HCT116 (cell line): ENCODE measurements at regions not wholly inside any gene's neighbourhood (a gene's known extent, or its start where the extent isn't known, plus 50 kb on each side); places are given as distances from the start of the nearest gene placed in this dataset.

Experiments used
- ATAC-seq: fragments of 200-7000 bp; cut with Tn5 transposase; 2 replicates; pipeline ENCODE4 v1.9.1; 2020; ENCODE audit warnings: mild to moderate bottlenecking, moderate library complexity
- BruUV-seq: library from RNA; stranded (reverse); fragments of 400-500 nt; replicated peaks from 2 replicates; lab custom pipeline; 2021; lab: Mats Ljungman, UMichigan
- CTCF ChIA-PET: fragments of 300-600 bp; sonication (Branson Sonifier 250); formaldehyde crosslinking; loops from one replicate; lab custom pipeline; 2021; ENCODE audit warnings: antibody characterized with exemption; lab: Charles Lee
- POLR2A ChIA-PET: fragments of 300-600, 350-600 bp; sonication (Branson Sonifier 250); formaldehyde crosslinking; loops from one replicate; lab custom pipeline; 2021; ENCODE audit warnings: antibody characterized with exemption; lab: Charles Lee
- RAD21 ChIA-PET, 2 experiments: fragments of 300-600 bp; sonication (Branson Sonifier 250); formaldehyde crosslinking; loops; one replicate each; lab custom pipeline; 2023; ENCODE audit warnings: low total read pairs in 2 of 2; ENCODE audit not compliant: uncharacterized antibody in 2 of 2, unreplicated experiment in 2 of 2, low non-redundant PET in 1 of 2; lab: Charles Lee
- DNase-seq: peaks from one replicate; pipeline ENCODE4 v3.0.0-alpha.2; 2010; ENCODE audit warnings: low read depth, low spot score
- H2AFZ ChIP-seq: fragments of 200-600 bp; shearing (Covaris generic), sonication (generic); 2 replicates; pipeline ENCODE4 v1.6.1; 2017; ENCODE audit warnings: low read depth, mixed run types, mixed read lengths, antibody characterized with exemption, low read length; ENCODE audit not compliant: poor library complexity, severe bottlenecking
- H3K27ac ChIP-seq: 2 replicates; pipeline ENCODE4 v1.5.1; 2012; ENCODE audit warnings: low read depth, low read length
- H3K27me3 ChIP-seq: fragments of 200-600 bp; sonication (generic); 2 replicates; pipeline ENCODE4 v1.6.1; 2016; ENCODE audit warnings: mixed run types, low read length, mixed read lengths; ENCODE audit not compliant: insufficient read depth
- H3K36me3 ChIP-seq, 2 experiments: fragments of 200-500 bp in 1 of 2; fragments of 200-600 bp in 1 of 2; sonication (Bioruptor generic) in 1 of 2; sonication (generic) in 1 of 2; 2 replicates each; pipeline versions ENCODE4 v1.5.1 to v1.6.1; 2014 to 2016; ENCODE audit warnings: low read length in 2 of 2, inconsistent platforms in 1 of 2, mixed read lengths in 1 of 2, mixed run types in 1 of 2; ENCODE audit not compliant: insufficient read depth in 2 of 2, control insufficient read depth in 1 of 2
- H3K4me1 ChIP-seq, 2 experiments: fragments of 200-600 bp in 1 of 2; sonication (generic) in 1 of 2; 2 replicates each; pipeline versions ENCODE4 v1.5.1 to v1.6.1; 2012 to 2017; ENCODE audit warnings: low read length in 2 of 2, inconsistent platforms in 1 of 2, mild to moderate bottlenecking in 1 of 2, mixed read lengths in 1 of 2, mixed run types in 1 of 2, moderate library complexity in 1 of 2; ENCODE audit not compliant: insufficient read depth in 2 of 2, control insufficient read depth in 1 of 2
- H3K4me2 ChIP-seq: fragments of 200-600 bp; sonication (generic); 2 replicates; pipeline ENCODE4 v1.6.1; 2017; ENCODE audit warnings: mixed run types, low read length, mixed read lengths
- H3K4me3 ChIP-seq, 2 experiments: fragments of 200-600 bp in 1 of 2; sonication (generic) in 1 of 2; replicated peaks in 1 of 2; 2 replicates each; pipeline ENCODE4 v1.5.1; 2011 to 2016; ENCODE audit warnings: low read length in 2 of 2, control low read depth in 1 of 2, low read depth in 1 of 2, mild to moderate bottlenecking in 1 of 2, mixed read lengths in 1 of 2, mixed run types in 1 of 2
- H3K79me2 ChIP-seq: fragments of 200-600 bp; sonication (generic); 2 replicates; pipeline ENCODE4 v1.6.1; 2017; ENCODE audit warnings: mild to moderate bottlenecking, mixed run types, low read length, moderate library complexity, mixed read lengths; ENCODE audit not compliant: insufficient read depth
- H3K9ac ChIP-seq: fragments of 200-600 bp; sonication (generic); 2 replicates; pipeline ENCODE4 v1.6.1; 2016; ENCODE audit warnings: low read length, mixed read lengths
- H3K9me2 ChIP-seq: fragments of 200-600 bp; sonication (generic), shearing (Covaris generic); 2 replicates; pipeline ENCODE4 v1.6.1; 2017; ENCODE audit warnings: mixed run types, mild to moderate bottlenecking, moderate library complexity; ENCODE audit not compliant: insufficient read depth
- H3K9me3 ChIP-seq, 2 experiments: fragments of 200-500 bp in 1 of 2; fragments of 200-600 bp in 1 of 2; sonication (Bioruptor generic) in 1 of 2; sonication (generic) in 1 of 2; 2 replicates each; pipeline ENCODE4 v1.6.1; 2014 to 2017; ENCODE audit warnings: low read length in 2 of 2, mixed read lengths in 2 of 2, inconsistent platforms in 1 of 2, low read depth in 1 of 2, mild to moderate bottlenecking in 1 of 2, mixed run types in 1 of 2, moderate library complexity in 1 of 2; ENCODE audit not compliant: control insufficient read depth in 1 of 2, insufficient read depth in 1 of 2
- H4K20me1 ChIP-seq: fragments of 200-600 bp; sonication (generic), shearing (Covaris generic); 2 replicates; pipeline ENCODE4 v1.6.1; 2017; ENCODE audit warnings: mixed run types, mild to moderate bottlenecking, moderate library complexity; ENCODE audit not compliant: insufficient read depth
- CBX3 ChIP-seq: IDR thresholded peaks from 2 replicates; pipeline ENCODE4 v1.6.1; 2012; ENCODE audit warnings: low read depth
- CEBPB ChIP-seq: IDR thresholded peaks from 2 replicates; pipeline ENCODE4 v1.6.1; 2012; ENCODE audit warnings: low read depth
- EGR1 ChIP-seq: IDR thresholded peaks from 2 replicates; pipeline ENCODE4 v1.6.1; 2012; ENCODE audit warnings: low read depth
- EZH2 ChIP-seq: fragments of 200-600 bp; sonication (generic); IDR thresholded peaks from 2 replicates; pipeline ENCODE4 v1.6.1; 2017; ENCODE audit warnings: antibody characterized with exemption, mixed run types
- FOSL1 ChIP-seq: IDR thresholded peaks from 2 replicates; pipeline ENCODE4 v1.6.1; 2012; ENCODE audit warnings: low read depth
- JUND ChIP-seq: IDR thresholded peaks from 2 replicates; pipeline ENCODE4 v1.6.1; 2012
- MAX ChIP-seq: IDR thresholded peaks from 2 replicates; pipeline ENCODE4 v1.6.1; 2012
- RAD21 ChIP-seq: IDR thresholded peaks from 2 replicates; pipeline ENCODE4 v1.6.1; 2012; ENCODE audit warnings: low read depth, mild to moderate bottlenecking
- REST ChIP-seq: IDR thresholded peaks from 2 replicates; pipeline ENCODE4 v1.6.1; 2012; ENCODE audit warnings: low read depth
- SIN3A ChIP-seq: IDR thresholded peaks from 2 replicates; pipeline ENCODE4 v1.6.1; 2012; ENCODE audit warnings: low read depth
- SRF ChIP-seq: IDR thresholded peaks from 2 replicates; pipeline ENCODE4 v1.6.1; 2012; ENCODE audit warnings: low read depth
- TCF7L2 ChIP-seq: IDR thresholded peaks from 2 replicates; pipeline ENCODE4 v1.7.0; 2011; ENCODE audit warnings: borderline replicate concordance, inconsistent platforms; ENCODE audit not compliant: insufficient read depth, insufficient read length; ENCODE audit errors: extremely low read depth
- YY1 ChIP-seq: IDR thresholded peaks from 2 replicates; pipeline ENCODE4 v1.6.1; 2011; ENCODE audit warnings: low read length, low read depth, moderate library complexity, mild to moderate bottlenecking; ENCODE audit not compliant: insufficient replicate concordance; ENCODE audit errors: extremely low read depth
- ZBTB33 ChIP-seq: IDR thresholded peaks from 2 replicates; pipeline ENCODE4 v1.6.1; 2011; ENCODE audit warnings: mild to moderate bottlenecking, low read length, moderate library complexity; ENCODE audit not compliant: insufficient replicate concordance; ENCODE audit errors: extremely low read depth
- ZFX ChIP-seq: fragments of 450-650 bp; IDR thresholded peaks from 2 replicates; pipeline ENCODE4 v1.6.1; 2017
- ZNF274 ChIP-seq: fragments of 200-500 bp; sonication (Bioruptor generic); IDR thresholded peaks from 2 replicates; pipeline ENCODE4 v1.6.1; 2014; ENCODE audit warnings: mild to moderate bottlenecking, low read depth, low read length, inconsistent platforms
- intact Hi-C: fragments of 100-400 bp; cut with micrococcal nuclease; formaldehyde crosslinking; loops from 2 replicates; pipeline ENCODE4 v1.10.0; 2022
- TF ChIP-seq, protein P1 (sequence below): IDR thresholded peaks from 2 replicates; pipeline ENCODE4 v1.6.1; 2012

DNA sequence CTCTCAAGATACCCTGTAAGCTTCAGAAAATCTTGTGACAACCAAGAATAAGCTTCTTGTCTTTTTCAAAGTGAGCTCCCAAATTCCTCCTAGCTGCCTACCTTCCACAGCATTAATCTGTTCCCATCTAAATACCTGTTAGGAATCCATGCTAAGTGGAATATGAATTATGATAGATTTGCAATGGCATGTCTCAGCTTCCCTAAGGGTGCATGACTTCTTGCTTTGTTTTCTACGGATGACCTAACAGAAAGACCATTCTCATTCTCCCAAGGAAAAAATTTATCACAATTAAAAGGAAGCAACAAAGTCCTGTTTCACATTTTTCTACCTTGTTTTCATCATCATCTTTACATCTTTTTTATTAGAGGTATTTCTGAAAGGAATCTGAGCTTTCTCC, 532.7 kb downstream of the GRXCR1 start:
- TF ChIP-seq RAD21 (no peak), MAX (no peak), CBX3 (no peak), ZBTB33 (no peak), REST (no peak), SIN3A (no peak), TCF7L2 (no peak), SRF (no peak), JUND (no peak), EGR1 (no peak), CEBPB (no peak), EZH2 (no peak), FOSL1 (no peak), ZNF274 (no peak), YY1 (no peak), ZFX (no peak)
- TF ChIP-seq, protein P1, sequence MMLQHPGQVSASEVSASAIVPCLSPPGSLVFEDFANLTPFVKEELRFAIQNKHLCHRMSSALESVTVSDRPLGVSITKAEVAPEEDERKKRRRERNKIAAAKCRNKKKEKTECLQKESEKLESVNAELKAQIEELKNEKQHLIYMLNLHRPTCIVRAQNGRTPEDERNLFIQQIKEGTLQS = no peak
- TF ChIP-seq, all 23 proteins: peak for 0
- Histone ChIP-seq H3K9me3 (peaks cover 11 to 18% of the 10 kb centered on the region in 2 experiments; a peak in 3 of 4 replicates), H3K4me3 (no peak overlapping the region), H3K27ac (no peak overlapping the region), H3K27me3 (no peaks in the 10 kb centered on the region), H3K9me2 (no peaks in the 10 kb centered on the region), H3K79me2 (no peaks in the 10 kb centered on the region), H3K9ac (no peak overlapping the region), H4K20me1 (no peaks in the 10 kb centered on the region), H3K4me1 (no peaks in the 10 kb centered on the region), H2AFZ (no peak overlapping the region), H3K4me2 (no peak overlapping the region), H3K36me3 (no peaks in the 10 kb centered on the region)
- BruUV-seq = no TSS peak
- DNase-seq = no peak
- RAD21 ChIA-PET = no interaction called here
- POLR2A ChIA-PET = no interaction called here
- CTCF ChIA-PET = no interaction called here
- intact Hi-C loops = no loop called here
- no peak for ATAC-seq
